ENCODE measurements at regions not wholly inside any gene's neighbourhood (a gene's known extent, or its start where the extent isn't known, plus 50 kb on each side); places are given as distances from the start of the nearest gene placed in this dataset.
"Not testable (repeated sequence)": the region's sequence is repeated elsewhere in the genome, so short reads cannot be mapped to it uniquely, and the experiment has no call there.

GRCh38 chr11:104776501-104777170 lies 121.6 kb downstream of the CASP12 start:
- DNase-seq (ENCODE audit: low read depth in 3 of 3): no peak

- DNase-seq (ENCODE audit: low read depth in 3 of 3): no peak
Measured at GRCh38 chr11:104774578-104774977, 123.7 kb downstream of the CASP12 start.

- DNase-seq (ENCODE audit: low read depth in 3 of 3): no peak
Measured at GRCh38 chr11:104772806-104773241, 125.4 kb downstream of the CASP12 start.

DNA sequence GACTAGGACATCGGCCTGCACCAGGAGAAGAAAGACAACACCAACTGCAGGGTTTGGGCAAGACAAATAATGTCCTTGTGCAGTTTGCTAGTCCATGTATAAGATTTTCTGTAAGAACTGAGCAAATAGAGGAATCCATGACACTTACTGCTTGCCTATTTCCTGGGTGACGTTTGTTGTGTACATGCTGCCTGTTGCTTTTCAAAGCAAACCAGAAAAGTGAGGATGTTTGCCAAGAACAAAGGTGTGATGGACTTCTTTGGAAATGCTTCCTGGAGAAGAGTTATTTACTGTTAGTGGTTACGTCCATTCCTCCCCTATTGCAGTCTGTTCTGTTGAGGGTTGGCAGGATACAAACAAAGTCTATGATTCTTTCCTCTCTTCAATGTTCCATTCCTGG lies 126.5 kb downstream of the CASP12 start:
- DNase-seq (ENCODE audit: low read depth in 3 of 3): no peak

DNA sequence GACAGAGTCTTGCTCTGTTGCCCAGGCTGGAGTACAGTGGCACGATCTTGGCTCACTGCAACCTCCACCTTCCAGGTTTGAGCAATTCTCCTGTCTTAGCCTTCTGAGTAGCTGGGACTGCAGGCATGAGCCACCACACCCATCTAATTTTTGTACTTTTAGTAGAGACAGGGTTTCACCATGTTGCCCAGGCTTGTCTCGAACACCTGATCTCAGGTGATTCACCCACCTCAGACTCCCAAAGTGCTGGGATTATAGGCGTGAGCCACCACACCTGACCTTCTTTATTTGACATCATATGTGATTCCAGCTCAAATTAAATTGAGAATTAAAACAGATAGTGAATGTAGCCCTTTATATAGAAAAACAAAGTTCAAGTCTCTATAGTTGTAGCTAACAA lies 127.2 kb downstream of the CASP12 start:
- not testable (repeated sequence) for DNase-seq (ENCODE audit: low read depth in 3 of 3)

DNA sequence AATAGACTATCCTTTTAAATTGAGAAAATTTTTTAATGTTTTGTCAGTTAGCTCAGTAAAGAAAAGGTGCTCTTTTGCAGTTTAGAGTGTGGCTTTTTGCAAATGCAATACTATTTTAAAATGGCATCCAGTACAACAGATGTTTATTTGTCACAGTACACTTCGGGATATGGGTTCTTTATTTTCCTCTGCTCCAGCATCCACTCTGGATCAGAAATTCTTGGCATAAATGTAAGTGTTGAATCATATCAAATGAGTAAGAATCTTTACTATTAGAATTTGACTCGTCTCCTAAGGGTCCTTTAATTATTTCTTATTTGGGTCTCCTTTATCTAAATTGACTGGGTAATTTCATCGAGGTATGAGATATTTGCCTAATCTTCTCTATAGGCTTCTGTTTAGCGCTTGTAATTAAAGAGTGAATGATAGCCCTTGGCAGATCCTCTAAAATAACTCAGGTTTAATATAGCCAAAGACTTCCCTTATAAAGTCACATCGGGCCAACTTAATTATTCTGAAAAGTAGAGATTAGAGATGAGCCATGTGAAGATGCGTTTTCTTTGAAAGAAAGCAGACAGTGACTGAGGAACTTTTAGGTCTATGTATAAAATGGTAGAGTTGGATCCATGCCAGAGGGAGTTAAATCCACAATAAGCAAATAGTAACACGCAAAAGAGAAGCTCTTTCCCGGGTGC lies 132.7 kb downstream of the CASP12 start:
- no peak for DNase-seq (ENCODE audit: low read depth in 3 of 3)

GRCh38 chr11:104764710-104765045 lies 133.6 kb downstream of the CASP12 start:
- no peak for DNase-seq (ENCODE audit: low read depth in 3 of 3)

- no peak for DNase-seq (ENCODE audit: low read depth in 3 of 3)
Measured at GRCh38 chr11:104763930-104764709, 134.1 kb downstream of the CASP12 start.

DNA sequence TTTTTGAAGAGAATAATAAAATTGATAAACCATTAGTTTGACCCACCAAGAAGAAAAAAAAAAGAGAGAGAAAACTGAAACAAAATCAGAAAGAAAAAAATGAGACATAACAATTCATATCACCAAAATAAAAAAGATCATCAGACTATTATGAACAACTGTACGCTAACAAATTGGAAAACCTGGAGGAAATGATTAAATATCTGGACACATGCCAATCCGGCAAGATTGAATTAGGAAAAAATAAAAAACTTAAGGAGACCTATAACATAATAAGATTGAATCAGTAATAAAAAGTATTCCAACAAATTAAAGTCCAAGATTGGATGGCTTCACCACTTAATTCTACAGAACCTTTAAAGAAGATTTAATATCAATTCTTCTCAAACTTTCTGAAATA lies 136.7 kb downstream of the CASP12 start:
- DNase-seq (ENCODE audit: low read depth in 3 of 3): no peak

DNA sequence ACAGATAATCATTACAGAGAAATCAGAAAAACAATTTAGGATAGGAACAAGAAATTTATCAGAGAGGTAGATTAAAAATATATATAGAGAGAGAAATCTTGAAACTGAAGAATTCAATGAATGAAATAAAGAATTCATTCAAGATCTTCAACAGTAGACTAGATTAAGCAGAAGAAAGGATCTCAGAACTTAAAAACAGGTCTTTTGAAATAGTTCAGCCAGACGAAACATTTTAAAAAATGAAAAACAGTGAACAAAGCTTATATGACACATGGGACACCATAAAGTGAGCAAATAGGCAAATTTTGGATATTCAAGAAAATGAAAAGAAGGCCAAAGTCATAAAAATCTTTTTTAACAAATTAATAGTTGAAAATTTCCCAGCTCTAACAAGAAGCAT lies 138.8 kb downstream of the CASP12 start:
- DNase-seq (ENCODE audit: low read depth in 3 of 3): no peak

DNA sequence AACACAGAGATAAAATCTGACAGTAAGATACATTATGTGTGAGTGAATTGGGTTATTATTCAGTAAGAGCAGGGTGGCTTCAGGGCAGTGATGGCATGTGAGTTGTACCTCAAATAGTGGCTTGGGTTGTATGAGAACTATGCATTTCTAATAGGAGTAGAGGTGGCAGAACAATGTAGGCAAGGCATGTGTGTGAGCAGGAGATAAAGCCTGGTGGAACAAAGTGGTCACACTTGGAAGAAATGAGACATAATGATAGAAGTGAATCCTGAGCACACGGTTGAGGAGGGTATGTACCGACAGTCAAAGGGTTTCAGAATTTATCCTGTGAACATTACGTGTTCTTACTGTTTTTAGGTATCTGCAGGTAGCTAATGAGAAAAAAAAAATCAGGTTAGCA lies 159.3 kb downstream of the CASP12 start:
- no peak for DNase-seq (ENCODE audit: low read depth in 3 of 3)

DNA sequence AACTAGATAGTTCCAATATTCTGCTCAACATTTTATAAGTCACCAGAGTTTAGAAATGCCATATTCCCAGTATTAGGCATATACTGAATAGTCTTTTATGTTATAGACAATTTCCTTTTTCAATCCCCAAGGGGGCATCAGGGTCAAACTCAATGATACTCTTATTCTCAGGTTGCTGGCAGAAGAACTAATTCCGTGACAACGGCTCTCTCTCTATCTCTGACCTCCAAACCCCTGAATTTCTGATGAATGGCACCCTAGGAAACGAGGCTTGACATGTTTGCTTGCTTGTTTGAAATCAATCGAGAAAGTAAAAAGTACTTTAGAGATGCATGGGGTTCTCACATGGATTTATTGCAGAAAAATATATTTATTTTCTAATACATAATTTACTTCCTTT lies 160.1 kb downstream of the CASP12 start:
- DNase-seq (ENCODE audit: low read depth in 3 of 3): no peak

- no peak for DNase-seq (ENCODE audit: low read depth in 3 of 3)
Measured at GRCh38 chr11:104736502-104736901, 161.8 kb downstream of the CASP12 start.

DNA sequence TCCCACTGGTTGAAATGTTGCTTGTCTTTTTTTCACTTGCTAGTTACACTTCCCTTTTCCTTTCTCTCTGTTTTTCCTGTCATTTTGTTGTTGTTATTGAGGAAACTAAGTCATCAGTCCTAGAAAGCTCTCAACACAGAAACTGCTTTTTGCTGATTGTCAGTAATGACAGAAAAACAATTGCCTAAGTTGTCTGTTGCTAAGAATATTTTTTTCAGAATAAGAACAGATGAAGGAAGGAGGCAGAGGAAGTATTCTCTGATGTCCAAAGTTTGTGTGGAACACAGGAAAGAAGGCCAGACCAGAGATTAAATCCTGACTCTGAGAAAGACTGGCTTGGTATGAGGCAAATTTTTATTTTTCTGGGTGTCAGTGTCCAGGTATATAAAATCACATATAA lies 163.3 kb downstream of the CASP12 start:
- no peak for DNase-seq (ENCODE audit: low read depth in 3 of 3)

- DNase-seq (ENCODE audit: low read depth in 3 of 3): no peak
Measured at GRCh38 chr11:104731890-104732289, 166.4 kb downstream of the CASP12 start.

DNA sequence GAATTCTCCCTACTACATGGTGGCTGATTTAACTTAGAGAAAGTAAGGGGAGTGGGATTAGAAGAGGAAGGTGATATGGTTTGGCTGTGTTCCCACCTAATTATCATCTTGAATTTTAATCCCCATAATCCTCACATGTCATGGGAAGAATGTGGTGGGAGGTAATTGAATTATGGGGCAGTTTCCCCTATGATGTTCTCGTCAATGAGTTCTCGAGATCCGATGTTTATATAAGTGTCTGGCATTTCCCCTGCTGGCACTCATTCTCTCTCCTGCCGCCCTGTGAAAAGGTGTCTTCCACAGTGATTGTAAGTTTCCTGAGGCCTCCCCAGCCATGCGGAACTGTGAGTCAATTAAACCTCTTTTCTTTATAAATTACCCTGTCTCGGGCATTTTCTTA lies 169.3 kb downstream of the CASP12 start:
- DNase-seq (ENCODE audit: low read depth in 3 of 3): no peak

- DNase-seq (ENCODE audit: low read depth in 3 of 3): no peak
Measured at GRCh38 chr11:104727768-104728167, 170.5 kb downstream of the CASP12 start.

DNA sequence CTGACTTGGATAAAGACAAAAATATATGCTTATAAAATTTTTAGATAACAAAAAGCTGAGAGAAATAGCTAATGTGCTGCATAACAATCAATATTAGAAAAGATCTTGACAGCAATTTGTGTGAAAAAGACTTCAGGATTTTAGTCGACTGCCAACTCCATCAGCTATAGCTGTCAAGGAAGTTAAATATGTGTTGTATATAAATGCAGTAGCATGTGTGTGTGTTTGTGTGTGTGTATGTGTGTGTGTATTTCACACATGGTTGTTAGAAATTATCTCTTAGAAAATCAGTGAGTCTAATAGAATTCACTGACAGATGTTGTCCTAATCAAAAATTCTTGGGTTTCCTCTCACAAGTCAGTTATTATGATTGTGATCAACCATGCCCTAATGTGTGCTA lies 171.2 kb downstream of the CASP12 start:
- no peak for DNase-seq (ENCODE audit: low read depth in 3 of 3)

DNA sequence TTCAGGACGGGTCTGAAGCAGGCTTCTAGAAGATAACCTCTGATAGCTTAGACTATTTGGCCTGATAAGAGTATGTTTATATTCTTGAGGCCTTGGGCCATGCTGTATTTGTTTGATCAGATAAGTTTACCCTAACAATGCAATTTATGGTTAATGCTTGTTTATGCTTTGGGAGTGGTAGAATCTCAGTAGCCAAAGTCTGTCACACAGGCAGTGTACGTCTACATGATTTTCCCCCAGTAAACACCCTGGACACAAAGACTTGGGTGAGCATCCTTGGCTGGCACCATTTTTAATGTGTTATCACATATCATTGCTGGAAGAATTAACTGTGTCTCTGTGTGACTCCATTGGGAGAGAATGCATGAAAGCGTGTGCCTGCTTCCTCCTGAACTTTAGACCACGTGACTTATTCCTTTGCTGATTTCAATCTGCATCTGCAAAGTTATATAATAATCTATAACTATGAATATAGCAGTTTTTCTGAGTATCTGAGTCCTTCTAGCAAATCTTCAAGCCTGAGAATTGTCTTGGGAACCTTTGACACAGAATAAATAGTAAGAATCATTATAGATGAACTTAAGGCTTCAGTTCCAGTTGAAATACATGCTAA lies 172.4 kb downstream of the CASP12 start:
- DNase-seq (ENCODE audit: low read depth in 3 of 3): no peak

DNA sequence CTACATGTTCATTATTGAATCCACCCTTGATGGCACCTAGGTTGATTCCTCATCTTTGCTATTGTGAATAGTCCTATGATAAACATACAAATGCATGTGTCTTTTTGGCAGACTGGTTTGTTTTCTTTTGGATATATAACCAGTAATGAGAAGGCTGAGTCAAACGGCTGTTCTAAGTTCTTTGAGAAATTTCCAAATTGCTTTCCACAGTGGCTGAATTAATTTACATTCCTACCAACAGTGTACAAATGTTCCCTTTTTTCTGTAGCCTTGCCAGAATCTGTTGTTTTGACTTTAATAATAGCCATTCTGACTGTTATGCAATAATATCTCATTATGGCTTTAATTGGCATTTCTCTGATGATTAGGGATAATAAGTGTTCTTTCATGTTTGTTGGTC lies 184.9 kb downstream of the CASP12 start:
- DNase-seq (ENCODE audit: low read depth in 3 of 3): no peak

DNA sequence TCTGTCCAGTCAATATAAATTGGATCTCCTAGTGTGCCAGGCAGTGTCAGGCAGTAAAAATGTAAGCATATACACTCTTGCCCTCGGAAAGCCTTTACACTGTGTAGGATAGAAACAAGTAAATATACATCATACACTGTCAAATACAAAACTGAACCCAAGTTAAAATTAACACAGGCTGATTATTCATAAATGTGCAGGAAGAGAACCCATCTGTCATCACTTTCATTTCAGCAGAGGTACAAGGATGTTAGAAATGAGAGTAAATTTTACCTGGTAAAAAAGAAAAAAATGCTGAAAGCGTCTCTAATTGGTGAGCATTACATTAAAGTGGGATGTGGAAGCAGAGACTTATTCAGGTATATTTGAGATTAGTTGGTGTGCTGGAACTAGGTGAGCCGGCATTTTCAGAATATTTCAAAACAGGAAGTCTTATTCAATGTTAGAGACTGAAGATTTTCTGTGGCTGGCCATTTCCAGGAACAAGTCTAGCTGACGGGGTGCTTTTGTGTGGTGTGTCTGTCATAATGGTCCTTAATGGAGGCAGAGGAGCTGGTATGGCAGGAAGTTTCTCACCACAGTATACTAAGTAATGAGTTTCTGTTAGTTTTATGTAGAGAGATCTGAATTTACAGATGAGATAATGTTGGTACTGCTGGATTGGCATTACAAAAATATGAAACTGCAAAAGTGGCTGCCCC lies 192.6 kb downstream of the CASP12 start:
- DNase-seq (ENCODE audit: low read depth in 3 of 3): peak; percentile 15 to 61 (median 33)

- no peak for DNase-seq (ENCODE audit: low read depth in 3 of 3)
Measured at GRCh38 chr11:104704888-104705287, 193.4 kb downstream of the CASP12 start.

Measured in stimulated activated CD4-positive, alpha-beta T cell treated with anti-CD3 and anti-CD28 coated beads, TNF-alpha, amount 100 ng/mL, for 4 hours (primary cell).